HCT116 (cell line): ENCODE measurements at regions not wholly inside any gene's neighbourhood (a gene's known extent, or its start where the extent isn't known, plus 50 kb on each side); places are given as distances from the start of the nearest gene placed in this dataset.

ENCODE experiments used
- ATAC-seq: fragments of 200-7000 bp; cut with Tn5 transposase; 2 replicates; pipeline ENCODE4 v1.9.1; 2020; ENCODE audit warnings: mild to moderate bottlenecking, moderate library complexity
- BruUV-seq: library from RNA; stranded (reverse); fragments of 400-500 nt; replicated peaks from 2 replicates; lab custom pipeline; 2021; lab: Mats Ljungman, UMichigan
- CTCF ChIA-PET: fragments of 300-600 bp; sonication (Branson Sonifier 250); formaldehyde crosslinking; loops from one replicate; lab custom pipeline; 2021; ENCODE audit warnings: antibody characterized with exemption; lab: Charles Lee
- POLR2A ChIA-PET: fragments of 300-600, 350-600 bp; sonication (Branson Sonifier 250); formaldehyde crosslinking; loops from one replicate; lab custom pipeline; 2021; ENCODE audit warnings: antibody characterized with exemption; lab: Charles Lee
- RAD21 ChIA-PET, 2 experiments: fragments of 300-600 bp; sonication (Branson Sonifier 250); formaldehyde crosslinking; loops; one replicate each; lab custom pipeline; 2023; ENCODE audit warnings: low total read pairs in 2 of 2; ENCODE audit not compliant: uncharacterized antibody in 2 of 2, unreplicated experiment in 2 of 2, low non-redundant PET in 1 of 2; lab: Charles Lee
- DNase-seq: peaks from one replicate; pipeline ENCODE4 v3.0.0-alpha.2; 2010; ENCODE audit warnings: low read depth, low spot score
- H2AFZ ChIP-seq: fragments of 200-600 bp; shearing (Covaris generic), sonication (generic); 2 replicates; pipeline ENCODE4 v1.6.1; 2017; ENCODE audit warnings: low read depth, mixed run types, mixed read lengths, antibody characterized with exemption, low read length; ENCODE audit not compliant: poor library complexity, severe bottlenecking
- H3K27ac ChIP-seq: 2 replicates; pipeline ENCODE4 v1.5.1; 2012; ENCODE audit warnings: low read depth, low read length
- H3K27me3 ChIP-seq: fragments of 200-600 bp; sonication (generic); 2 replicates; pipeline ENCODE4 v1.6.1; 2016; ENCODE audit warnings: mixed run types, low read length, mixed read lengths; ENCODE audit not compliant: insufficient read depth
- H3K36me3 ChIP-seq, 2 experiments: fragments of 200-500 bp in 1 of 2; fragments of 200-600 bp in 1 of 2; sonication (Bioruptor generic) in 1 of 2; sonication (generic) in 1 of 2; 2 replicates each; pipeline versions ENCODE4 v1.5.1 to v1.6.1; 2014 to 2016; ENCODE audit warnings: low read length in 2 of 2, inconsistent platforms in 1 of 2, mixed read lengths in 1 of 2, mixed run types in 1 of 2; ENCODE audit not compliant: insufficient read depth in 2 of 2, control insufficient read depth in 1 of 2
- H3K4me1 ChIP-seq, 2 experiments: fragments of 200-600 bp in 1 of 2; sonication (generic) in 1 of 2; 2 replicates each; pipeline versions ENCODE4 v1.5.1 to v1.6.1; 2012 to 2017; ENCODE audit warnings: low read length in 2 of 2, inconsistent platforms in 1 of 2, mild to moderate bottlenecking in 1 of 2, mixed read lengths in 1 of 2, mixed run types in 1 of 2, moderate library complexity in 1 of 2; ENCODE audit not compliant: insufficient read depth in 2 of 2, control insufficient read depth in 1 of 2
- H3K4me2 ChIP-seq: fragments of 200-600 bp; sonication (generic); 2 replicates; pipeline ENCODE4 v1.6.1; 2017; ENCODE audit warnings: mixed run types, low read length, mixed read lengths
- H3K4me3 ChIP-seq, 2 experiments: fragments of 200-600 bp in 1 of 2; sonication (generic) in 1 of 2; replicated peaks in 1 of 2; 2 replicates each; pipeline ENCODE4 v1.5.1; 2011 to 2016; ENCODE audit warnings: low read length in 2 of 2, control low read depth in 1 of 2, low read depth in 1 of 2, mild to moderate bottlenecking in 1 of 2, mixed read lengths in 1 of 2, mixed run types in 1 of 2
- H3K79me2 ChIP-seq: fragments of 200-600 bp; sonication (generic); 2 replicates; pipeline ENCODE4 v1.6.1; 2017; ENCODE audit warnings: mild to moderate bottlenecking, mixed run types, low read length, moderate library complexity, mixed read lengths; ENCODE audit not compliant: insufficient read depth
- H3K9ac ChIP-seq: fragments of 200-600 bp; sonication (generic); 2 replicates; pipeline ENCODE4 v1.6.1; 2016; ENCODE audit warnings: low read length, mixed read lengths
- H3K9me2 ChIP-seq: fragments of 200-600 bp; sonication (generic), shearing (Covaris generic); 2 replicates; pipeline ENCODE4 v1.6.1; 2017; ENCODE audit warnings: mixed run types, mild to moderate bottlenecking, moderate library complexity; ENCODE audit not compliant: insufficient read depth
- H3K9me3 ChIP-seq, 2 experiments: fragments of 200-500 bp in 1 of 2; fragments of 200-600 bp in 1 of 2; sonication (Bioruptor generic) in 1 of 2; sonication (generic) in 1 of 2; 2 replicates each; pipeline ENCODE4 v1.6.1; 2014 to 2017; ENCODE audit warnings: low read length in 2 of 2, mixed read lengths in 2 of 2, inconsistent platforms in 1 of 2, low read depth in 1 of 2, mild to moderate bottlenecking in 1 of 2, mixed run types in 1 of 2, moderate library complexity in 1 of 2; ENCODE audit not compliant: control insufficient read depth in 1 of 2, insufficient read depth in 1 of 2
- H4K20me1 ChIP-seq: fragments of 200-600 bp; sonication (generic), shearing (Covaris generic); 2 replicates; pipeline ENCODE4 v1.6.1; 2017; ENCODE audit warnings: mixed run types, mild to moderate bottlenecking, moderate library complexity; ENCODE audit not compliant: insufficient read depth
- CBX3 ChIP-seq: IDR thresholded peaks from 2 replicates; pipeline ENCODE4 v1.6.1; 2012; ENCODE audit warnings: low read depth
- CEBPB ChIP-seq: IDR thresholded peaks from 2 replicates; pipeline ENCODE4 v1.6.1; 2012; ENCODE audit warnings: low read depth
- EGR1 ChIP-seq: IDR thresholded peaks from 2 replicates; pipeline ENCODE4 v1.6.1; 2012; ENCODE audit warnings: low read depth
- EZH2phosphoT487 ChIP-seq: fragments of 200-600 bp; IDR thresholded peaks from 2 replicates; pipeline ENCODE4 v1.6.1; 2018; ENCODE audit warnings: antibody characterized with exemption, borderline replicate concordance
- FOSL1 ChIP-seq: IDR thresholded peaks from 2 replicates; pipeline ENCODE4 v1.6.1; 2012; ENCODE audit warnings: low read depth
- JUND ChIP-seq: IDR thresholded peaks from 2 replicates; pipeline ENCODE4 v1.6.1; 2012
- MAX ChIP-seq: IDR thresholded peaks from 2 replicates; pipeline ENCODE4 v1.6.1; 2012
- POLR2A ChIP-seq: IDR thresholded peaks from 2 replicates; pipeline ENCODE4 v1.7.0; 2011; ENCODE audit warnings: borderline replicate concordance; ENCODE audit not compliant: insufficient read depth, insufficient read length; ENCODE audit errors: extremely low read depth
- POLR2AphosphoS5 ChIP-seq: IDR thresholded peaks from 2 replicates; pipeline ENCODE4 v1.6.1; 2011; ENCODE audit warnings: mild to moderate bottlenecking, low read depth, low read length, moderate library complexity
- SIN3A ChIP-seq: IDR thresholded peaks from 2 replicates; pipeline ENCODE4 v1.6.1; 2012; ENCODE audit warnings: low read depth
- SP1 ChIP-seq: IDR thresholded peaks from 2 replicates; pipeline ENCODE4 v1.6.1; 2012; ENCODE audit warnings: low read depth
- SRF ChIP-seq: IDR thresholded peaks from 2 replicates; pipeline ENCODE4 v1.6.1; 2012; ENCODE audit warnings: low read depth
- TCF7L2 ChIP-seq: IDR thresholded peaks from 2 replicates; pipeline ENCODE4 v1.7.0; 2011; ENCODE audit warnings: borderline replicate concordance, inconsistent platforms; ENCODE audit not compliant: insufficient read depth, insufficient read length; ENCODE audit errors: extremely low read depth
- ZFX ChIP-seq: fragments of 450-650 bp; IDR thresholded peaks from 2 replicates; pipeline ENCODE4 v1.6.1; 2017
- ZNF274 ChIP-seq: fragments of 200-500 bp; sonication (Bioruptor generic); IDR thresholded peaks from 2 replicates; pipeline ENCODE4 v1.6.1; 2014; ENCODE audit warnings: mild to moderate bottlenecking, low read depth, low read length, inconsistent platforms
- intact Hi-C: fragments of 100-400 bp; cut with micrococcal nuclease; formaldehyde crosslinking; loops from 2 replicates; pipeline ENCODE4 v1.10.0; 2022
- TF ChIP-seq, protein P1 (sequence below), 3 experiments: fragments of 200-600 bp in 1 of 3; sonication (generic) in 1 of 3; IDR thresholded peaks in 2 of 3; conservative IDR thresholded peaks in 1 of 3; 2 replicates each; pipeline ENCODE4 v1.5.1; 2012 to 2017; ENCODE audit warnings: low read depth in 2 of 3, low read length in 2 of 3, antibody characterized with exemption in 1 of 3, borderline replicate concordance in 1 of 3, control low read depth in 1 of 3, mild to moderate bottlenecking in 1 of 3, mixed read lengths in 1 of 3, mixed run types in 1 of 3, moderate library complexity in 1 of 3; ENCODE audit not compliant: insufficient read depth in 1 of 3
- TF ChIP-seq, protein P2 (sequence below): IDR thresholded peaks from 2 replicates; pipeline ENCODE4 v1.6.1; 2012; ENCODE audit warnings: low read depth
- TF ChIP-seq, protein P3 (sequence below): IDR thresholded peaks from 2 replicates; pipeline ENCODE4 v1.6.1; 2011; ENCODE audit warnings: mild to moderate bottlenecking, low read length, moderate library complexity; ENCODE audit not compliant: insufficient replicate concordance; ENCODE audit errors: extremely low read depth

DNA sequence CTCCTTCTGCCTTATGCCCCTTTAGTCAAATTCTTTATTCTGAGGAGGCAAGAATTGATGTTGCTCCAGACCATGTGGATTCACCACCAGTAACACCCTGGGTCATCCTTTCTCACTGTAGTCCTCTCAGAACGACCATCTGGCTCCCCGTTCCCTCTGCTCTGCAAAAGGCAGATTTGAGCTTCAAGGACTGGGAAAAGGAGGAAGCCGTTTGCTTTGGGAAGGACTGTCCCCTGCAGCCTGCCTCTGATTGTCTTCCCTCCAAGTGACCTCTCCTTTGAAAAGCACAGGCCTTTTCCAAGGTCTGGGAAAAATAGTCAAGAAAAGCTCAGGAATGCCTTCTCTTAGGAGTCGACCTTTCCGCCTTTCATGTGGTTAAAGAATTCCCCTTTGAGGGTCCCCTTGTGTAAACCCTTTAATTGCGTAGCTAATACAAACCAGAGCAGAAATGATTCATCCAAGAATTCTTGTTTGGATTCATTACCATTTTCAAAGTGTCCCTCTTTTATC, 130.1 kb upstream of the COPS8 start:
- Histone ChIP-seq H3K4me1 (no peaks in the 10 kb centered on the region), H4K20me1 (no peaks in the 10 kb centered on the region), H3K27me3 (peaks cover 27% of the 10 kb centered on the region; the same call in 1 of the 2 replicates), H3K27ac (no peak overlapping the region), H3K9me3 (no peaks in the 10 kb centered on the region), H3K9ac (no peak overlapping the region), H3K4me3 (no peak overlapping the region), H3K4me2 (no peak overlapping the region), H3K9me2 (no peaks in the 10 kb centered on the region), H2AFZ (no peak overlapping the region), H3K79me2 (no peaks in the 10 kb centered on the region), H3K36me3 (no peaks in the 10 kb centered on the region)
- RAD21 ChIA-PET, result interaction anchor here in 1 of 2 experiments (0.6 kb wide), 1 partner anchor 115 kb away, joined by 5 read pairs; no protein-coding TSS in a partner anchor
- POLR2A ChIA-PET, result no interaction called here
- CTCF ChIA-PET, result no interaction called here
- ATAC-seq (no peak), DNase-seq (no peak)
- intact Hi-C loops, result no loop called here
- BruUV-seq, result no TSS peak
- no peak for TF ChIP-seq POLR2AphosphoS5
- TF ChIP-seq ZNF274, result no peak
- no peak for TF ChIP-seq ZFX
- no peak for TF ChIP-seq EZH2phosphoT487
- TF ChIP-seq POLR2A, result no peak
- TF ChIP-seq JUND, result no peak
- no peak for TF ChIP-seq TCF7L2
- TF ChIP-seq SRF, result no peak
- TF ChIP-seq, protein P1, sequence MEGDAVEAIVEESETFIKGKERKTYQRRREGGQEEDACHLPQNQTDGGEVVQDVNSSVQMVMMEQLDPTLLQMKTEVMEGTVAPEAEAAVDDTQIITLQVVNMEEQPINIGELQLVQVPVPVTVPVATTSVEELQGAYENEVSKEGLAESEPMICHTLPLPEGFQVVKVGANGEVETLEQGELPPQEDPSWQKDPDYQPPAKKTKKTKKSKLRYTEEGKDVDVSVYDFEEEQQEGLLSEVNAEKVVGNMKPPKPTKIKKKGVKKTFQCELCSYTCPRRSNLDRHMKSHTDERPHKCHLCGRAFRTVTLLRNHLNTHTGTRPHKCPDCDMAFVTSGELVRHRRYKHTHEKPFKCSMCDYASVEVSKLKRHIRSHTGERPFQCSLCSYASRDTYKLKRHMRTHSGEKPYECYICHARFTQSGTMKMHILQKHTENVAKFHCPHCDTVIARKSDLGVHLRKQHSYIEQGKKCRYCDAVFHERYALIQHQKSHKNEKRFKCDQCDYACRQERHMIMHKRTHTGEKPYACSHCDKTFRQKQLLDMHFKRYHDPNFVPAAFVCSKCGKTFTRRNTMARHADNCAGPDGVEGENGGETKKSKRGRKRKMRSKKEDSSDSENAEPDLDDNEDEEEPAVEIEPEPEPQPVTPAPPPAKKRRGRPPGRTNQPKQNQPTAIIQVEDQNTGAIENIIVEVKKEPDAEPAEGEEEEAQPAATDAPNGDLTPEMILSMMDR (IDR thresholded peaks at IDR 0.05 in 2 of 3, conservative IDR thresholded peaks at IDR 0.05 in 1 of 3; ENCODE audit: borderline replicate concordance in 1 of 3, insufficient read depth in 1 of 3, low read depth in 2 of 3, low read length in 2 of 3), result no peak
- TF ChIP-seq, protein P2, sequence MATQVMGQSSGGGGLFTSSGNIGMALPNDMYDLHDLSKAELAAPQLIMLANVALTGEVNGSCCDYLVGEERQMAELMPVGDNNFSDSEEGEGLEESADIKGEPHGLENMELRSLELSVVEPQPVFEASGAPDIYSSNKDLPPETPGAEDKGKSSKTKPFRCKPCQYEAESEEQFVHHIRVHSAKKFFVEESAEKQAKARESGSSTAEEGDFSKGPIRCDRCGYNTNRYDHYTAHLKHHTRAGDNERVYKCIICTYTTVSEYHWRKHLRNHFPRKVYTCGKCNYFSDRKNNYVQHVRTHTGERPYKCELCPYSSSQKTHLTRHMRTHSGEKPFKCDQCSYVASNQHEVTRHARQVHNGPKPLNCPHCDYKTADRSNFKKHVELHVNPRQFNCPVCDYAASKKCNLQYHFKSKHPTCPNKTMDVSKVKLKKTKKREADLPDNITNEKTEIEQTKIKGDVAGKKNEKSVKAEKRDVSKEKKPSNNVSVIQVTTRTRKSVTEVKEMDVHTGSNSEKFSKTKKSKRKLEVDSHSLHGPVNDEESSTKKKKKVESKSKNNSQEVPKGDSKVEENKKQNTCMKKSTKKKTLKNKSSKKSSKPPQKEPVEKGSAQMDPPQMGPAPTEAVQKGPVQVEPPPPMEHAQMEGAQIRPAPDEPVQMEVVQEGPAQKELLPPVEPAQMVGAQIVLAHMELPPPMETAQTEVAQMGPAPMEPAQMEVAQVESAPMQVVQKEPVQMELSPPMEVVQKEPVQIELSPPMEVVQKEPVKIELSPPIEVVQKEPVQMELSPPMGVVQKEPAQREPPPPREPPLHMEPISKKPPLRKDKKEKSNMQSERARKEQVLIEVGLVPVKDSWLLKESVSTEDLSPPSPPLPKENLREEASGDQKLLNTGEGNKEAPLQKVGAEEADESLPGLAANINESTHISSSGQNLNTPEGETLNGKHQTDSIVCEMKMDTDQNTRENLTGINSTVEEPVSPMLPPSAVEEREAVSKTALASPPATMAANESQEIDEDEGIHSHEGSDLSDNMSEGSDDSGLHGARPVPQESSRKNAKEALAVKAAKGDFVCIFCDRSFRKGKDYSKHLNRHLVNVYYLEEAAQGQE, result no peak
- TF ChIP-seq SP1, result no peak
- no peak for TF ChIP-seq CEBPB
- no peak for TF ChIP-seq MAX
- no peak for TF ChIP-seq EGR1
- no peak for TF ChIP-seq SIN3A
- TF ChIP-seq, protein P3, sequence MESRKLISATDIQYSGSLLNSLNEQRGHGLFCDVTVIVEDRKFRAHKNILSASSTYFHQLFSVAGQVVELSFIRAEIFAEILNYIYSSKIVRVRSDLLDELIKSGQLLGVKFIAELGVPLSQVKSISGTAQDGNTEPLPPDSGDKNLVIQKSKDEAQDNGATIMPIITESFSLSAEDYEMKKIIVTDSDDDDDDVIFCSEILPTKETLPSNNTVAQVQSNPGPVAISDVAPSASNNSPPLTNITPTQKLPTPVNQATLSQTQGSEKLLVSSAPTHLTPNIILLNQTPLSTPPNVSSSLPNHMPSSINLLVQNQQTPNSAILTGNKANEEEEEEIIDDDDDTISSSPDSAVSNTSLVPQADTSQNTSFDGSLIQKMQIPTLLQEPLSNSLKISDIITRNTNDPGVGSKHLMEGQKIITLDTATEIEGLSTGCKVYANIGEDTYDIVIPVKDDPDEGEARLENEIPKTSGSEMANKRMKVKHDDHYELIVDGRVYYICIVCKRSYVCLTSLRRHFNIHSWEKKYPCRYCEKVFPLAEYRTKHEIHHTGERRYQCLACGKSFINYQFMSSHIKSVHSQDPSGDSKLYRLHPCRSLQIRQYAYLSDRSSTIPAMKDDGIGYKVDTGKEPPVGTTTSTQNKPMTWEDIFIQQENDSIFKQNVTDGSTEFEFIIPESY, result no peak
- no peak for TF ChIP-seq CBX3
- TF ChIP-seq FOSL1, result no peak
